ENCODE measurements at regions not wholly inside any gene's neighbourhood (a gene's known extent, or its start where the extent isn't known, plus 50 kb on each side); places are given as distances from the start of the nearest gene placed in this dataset.

- TF ChIP-seq EZH2 (IDR thresholded peaks at IDR 0.05; ENCODE audit: borderline replicate concordance, low read depth, low read length, severe bottlenecking), result no peak
- no peak for TF ChIP-seq CTCF (IDR thresholded peaks at IDR 0.05; ENCODE audit: borderline replicate concordance, extremely low read depth, low read length, poor library complexity, severe bottlenecking)
These were observed 67.2 kb downstream of the CEBPB start for GRCh38 chr20:50257860-50258259.

All from DND-41 (cell line).